Heart left ventricle (tissue), 16 donors: ENCODE measurements at regions not wholly inside any gene's neighbourhood (a gene's known extent, or its start where the extent isn't known, plus 50 kb on each side); places are given as distances from the start of the nearest gene placed in this dataset.

ENCODE experiments used
- ATAC-seq, 4 donors: fragments of 200-7000 bp; cut with Tn5 transposase; one replicate each; pipeline ENCODE4 v1.9.1; 2020 to 2022; ENCODE audit warnings: moderate library complexity in 4 of 4, mild to moderate bottlenecking in 3 of 4, moderate number of reproducible peaks in 1 of 4
- DNase-seq, 5 donors: peaks; one replicate each; pipeline ENCODE4 v3.0.0-alpha.2; 2020
- H3K27ac ChIP-seq, 12 donors: fragments of 200-600 bp; sonication (generic) in 4 of 12; one replicate each; pipeline versions ENCODE4 v1.5.0 to v1.8.0; 2016 to 2022; ENCODE audit warnings: mild to moderate bottlenecking in 2 of 12
- H3K27me3 ChIP-seq, 9 donors: fragments of 200-600 bp; sonication (generic) in 2 of 9; one replicate each; pipeline versions ENCODE4 v1.5.1 to v1.8.0; 2016 to 2022; ENCODE audit warnings: mild to moderate bottlenecking in 3 of 9
- H3K36me3 ChIP-seq, 9 donors: fragments of 200-600 bp; sonication (generic) in 2 of 9; one replicate each; pipeline versions ENCODE4 v1.5.0 to v1.8.0; 2018 to 2022; ENCODE audit warnings: mild to moderate bottlenecking in 2 of 9
- H3K4me1 ChIP-seq, 12 donors: fragments of 200-600 bp; sonication (generic) in 4 of 12; one replicate each; pipeline versions ENCODE4 v1.5.0 to v1.8.0; 2016 to 2022; ENCODE audit warnings: mild to moderate bottlenecking in 3 of 12
- H3K4me3 ChIP-seq, 12 donors: fragments of 200-600 bp; sonication (generic) in 4 of 12; one replicate each; pipeline versions ENCODE4 v1.5.0 to v1.8.0; 2017 to 2022; ENCODE audit warnings: mild to moderate bottlenecking in 9 of 12, moderate library complexity in 4 of 12
- H3K9me3 ChIP-seq, 12 donors: fragments of 200-600 bp; sonication (generic) in 4 of 12; one replicate each; pipeline versions ENCODE4 v1.5.0 to v1.8.0; 2016 to 2022; ENCODE audit warnings: mild to moderate bottlenecking in 1 of 12
- POLR2A ChIP-seq, 2 donors: fragments of 450-650 bp; IDR thresholded peaks; one replicate each; pipeline ENCODE4 v1.6.1; 2017; ENCODE audit warnings: antibody characterized with exemption in 2 of 2, mild to moderate bottlenecking in 2 of 2, moderate library complexity in 2 of 2
- WGBS, 4 donors: extraction: QIAGEN DNeasy Blood & Tissue Kit in 2 of 4; methylation state at CpG; one replicate each; pipeline versions ENCODE4 v1.1.5 to v1.1.7; 2013 to 2018; 5-methylcytosine and 5-hydroxymethylcytosine counted together
- intact Hi-C, 10 donors: fragments of 100-400 bp; cut with DNase I; formaldehyde crosslinking; loops; one replicate each; pipeline versions ENCODE4 v1.11.1 to v1.14.2; 2022
- TF ChIP-seq, protein P1 (sequence below), 12 donors: fragments of 200-600 bp; sonication (generic) in 4 of 12; IDR thresholded peaks; one replicate each; pipeline versions ENCODE4 v1.5.0 to v1.8.0; 2018 to 2022; ENCODE audit warnings: antibody characterized with exemption in 12 of 12, mild to moderate bottlenecking in 5 of 12
- donor health status: ischemic (EF 13 %, LVEDD 7.1; RV severe dilation, severe dysfunction).
- donor health status: healthy with polysubstance abuse.
- donor health status: DM: no; HTN: yes; CAD: no.
- donor health status: DM: no; HTN: no; CAD: no.
- donor health status: ischemic (EF 25% LVEDD 6.9; RV normal size, moderate dysfunction).
- donor health status: ischemic (EF 25% LVEDD 5.7; RV mildly dilated, moderate dysfunction).
- donor health status: healthy.
- donor health status: DM: yes; HTN: yes; CAD: no.
- donor health status: ischemic (EF 35%, LVEDD 5.7; RV mildly dilated, moderate dysfunction).
- donor health status: nonischemic (EF 11% LVEDD 7.7; RV severe dilation, severe dysfunction).
- donor health status: DM: yes; HTN: yes; CAD: no.
- donor health status: PGD.
- donor health status: ischemic (EF 29% LVEDD 5.4; RV normal size, mild dysfunction).
- donor health status: nonischemic (EF 23%, LVEDD 6.1; RV moderate dilation, normal function).

DNA sequence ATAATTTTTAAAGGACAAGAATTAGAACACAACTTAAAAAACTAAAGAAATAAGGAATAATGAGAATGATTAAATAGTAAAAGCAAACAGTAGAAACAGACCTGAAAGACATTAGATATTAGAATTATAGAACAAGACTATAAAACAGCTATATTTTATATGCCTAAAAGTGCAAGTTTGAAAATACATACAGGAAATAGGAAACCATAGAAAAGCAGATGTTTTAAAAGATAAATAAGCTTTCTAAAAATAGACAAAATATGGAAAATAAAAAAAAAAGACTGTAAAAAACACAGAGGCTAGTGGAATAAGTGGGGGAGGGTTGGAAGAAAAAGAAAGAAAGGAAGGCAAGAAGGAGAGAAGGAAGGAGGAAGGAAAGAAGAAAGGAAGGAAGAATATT is 407.3 kb downstream of the IDS start:
- H3K27me3 ChIP-seq, result no peaks in the 10 kb centered on the region
- no peaks in the 10 kb centered on the region for H3K4me1 ChIP-seq
- H3K9me3 ChIP-seq, result no peaks in the 10 kb centered on the region
- TF ChIP-seq, protein P1, sequence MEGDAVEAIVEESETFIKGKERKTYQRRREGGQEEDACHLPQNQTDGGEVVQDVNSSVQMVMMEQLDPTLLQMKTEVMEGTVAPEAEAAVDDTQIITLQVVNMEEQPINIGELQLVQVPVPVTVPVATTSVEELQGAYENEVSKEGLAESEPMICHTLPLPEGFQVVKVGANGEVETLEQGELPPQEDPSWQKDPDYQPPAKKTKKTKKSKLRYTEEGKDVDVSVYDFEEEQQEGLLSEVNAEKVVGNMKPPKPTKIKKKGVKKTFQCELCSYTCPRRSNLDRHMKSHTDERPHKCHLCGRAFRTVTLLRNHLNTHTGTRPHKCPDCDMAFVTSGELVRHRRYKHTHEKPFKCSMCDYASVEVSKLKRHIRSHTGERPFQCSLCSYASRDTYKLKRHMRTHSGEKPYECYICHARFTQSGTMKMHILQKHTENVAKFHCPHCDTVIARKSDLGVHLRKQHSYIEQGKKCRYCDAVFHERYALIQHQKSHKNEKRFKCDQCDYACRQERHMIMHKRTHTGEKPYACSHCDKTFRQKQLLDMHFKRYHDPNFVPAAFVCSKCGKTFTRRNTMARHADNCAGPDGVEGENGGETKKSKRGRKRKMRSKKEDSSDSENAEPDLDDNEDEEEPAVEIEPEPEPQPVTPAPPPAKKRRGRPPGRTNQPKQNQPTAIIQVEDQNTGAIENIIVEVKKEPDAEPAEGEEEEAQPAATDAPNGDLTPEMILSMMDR (IDR thresholded peaks at IDR 0.05), result no peak
- no peak for TF ChIP-seq POLR2A (IDR thresholded peaks at IDR 0.05)
- intact Hi-C loops, result no loop called here
- H3K27ac ChIP-seq, result no peak overlapping the region
- no peak overlapping the region for H3K4me3 ChIP-seq
- DNase-seq (no peak), ATAC-seq (no peak)
- H3K36me3 ChIP-seq, result no peaks in the 10 kb centered on the region

DNA sequence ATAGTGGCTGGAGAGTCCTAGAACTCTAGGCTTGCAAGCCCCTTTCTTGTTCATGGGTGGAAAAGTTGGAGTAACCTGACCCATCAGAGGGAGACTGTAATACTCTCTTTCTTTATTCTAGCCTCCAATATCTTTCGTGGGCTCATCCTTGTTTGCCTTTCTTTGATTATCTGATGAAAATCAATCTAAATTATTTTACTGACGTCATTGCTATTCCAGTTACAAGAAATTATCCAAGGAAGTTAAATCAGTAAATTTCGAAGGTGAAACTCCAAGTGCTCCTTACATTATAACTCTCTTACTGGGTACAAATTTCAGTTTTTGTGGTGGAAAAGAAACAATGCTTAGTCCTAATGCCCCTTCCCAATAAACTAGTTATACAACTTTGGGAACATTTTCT is 412.9 kb downstream of the IDS start:
- TF ChIP-seq, protein P1 (IDR thresholded peaks at IDR 0.05), result no peak
- TF ChIP-seq POLR2A (IDR thresholded peaks at IDR 0.05), result no peak
- DNase-seq (no peak), ATAC-seq (no peak)
- H3K4me3 ChIP-seq, result no peak overlapping the region
- H3K4me1 ChIP-seq, result no peaks in the 10 kb centered on the region
- no peaks in the 10 kb centered on the region for H3K27me3 ChIP-seq
- H3K36me3 ChIP-seq, result no peaks in the 10 kb centered on the region
- WGBS, 4 donors, result 54 to 74% (median 65%) methylated on average over 3 of the region's 3 CpGs
- H3K9me3 ChIP-seq, result peaks cover 0 to 5% (median 0%) of the 10 kb centered on the region in 12 donors
- intact Hi-C loops, result no loop called here
- no peak overlapping the region for H3K27ac ChIP-seq

DNA sequence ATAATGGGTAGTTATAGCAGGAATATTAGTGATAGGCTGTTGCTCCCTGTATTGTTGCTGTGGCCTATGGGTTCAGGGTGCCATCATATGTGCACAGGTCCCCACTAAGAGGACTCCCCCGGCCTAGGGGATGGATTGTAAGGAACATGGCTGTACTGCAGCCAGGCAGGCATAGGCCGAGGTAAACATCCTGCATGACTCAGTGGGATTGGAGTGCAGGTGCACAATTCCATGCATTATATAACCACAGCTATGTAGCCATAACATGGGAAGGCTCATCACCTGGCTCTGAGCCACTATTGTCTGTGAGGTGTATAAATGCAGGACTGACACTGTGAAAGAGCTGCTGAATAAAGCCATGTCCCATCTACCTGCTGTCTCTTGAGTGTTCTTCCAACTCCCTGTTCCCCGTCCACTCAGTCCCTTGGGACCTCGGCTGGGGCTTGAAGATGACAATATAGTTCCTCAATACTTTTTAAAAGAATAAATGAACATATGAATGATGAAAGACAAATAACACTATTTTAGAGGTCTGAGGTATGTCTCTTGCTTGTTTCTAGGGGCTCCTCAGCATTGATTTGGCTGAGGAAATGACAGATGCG is 425.2 kb downstream of the IDS start:
- TF ChIP-seq POLR2A (IDR thresholded peaks at IDR 0.05), result no peak
- TF ChIP-seq, protein P1 (IDR thresholded peaks at IDR 0.05), result no peak
- Histone ChIP-seq H3K27me3 (no peaks in the 10 kb centered on the region), H3K9me3 (no peaks in the 10 kb centered on the region), H3K36me3 (no peaks in the 10 kb centered on the region), H3K4me3 (no peak overlapping the region), H3K4me1 (peaks cover 0 to under 1% (median 0%) of the 10 kb centered on the region in 12 donors), H3K27ac (no peak overlapping the region)
- no peak for DNase-seq
- intact Hi-C loops, result no loop called here
- 62 to 78% (median 71%) methylated on average over 5 of the region's 5 CpGs for WGBS, 4 donors
- no peak for ATAC-seq

DNA sequence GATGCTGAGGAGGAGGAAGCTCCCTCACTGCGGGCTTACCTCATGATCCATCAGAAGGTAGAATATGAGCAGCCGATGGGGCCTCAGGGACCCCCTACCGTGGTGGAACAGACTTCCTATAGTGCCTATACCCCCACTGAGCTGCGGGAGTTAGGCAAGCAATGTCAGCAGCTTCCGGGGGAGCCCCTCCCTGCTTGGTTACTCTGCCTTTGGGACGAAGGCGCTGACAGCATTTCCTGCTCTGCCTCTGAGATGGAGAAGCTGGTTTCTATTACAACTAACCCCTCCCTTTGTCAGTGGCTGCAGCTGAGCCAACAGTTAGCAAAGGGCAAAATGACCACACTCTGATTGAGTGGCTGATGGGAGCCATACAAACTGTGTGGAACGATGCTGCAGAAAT is 430.7 kb downstream of the IDS start:
- H3K4me1 ChIP-seq, result peaks cover 0 to 3% (median 0%) of the 10 kb centered on the region in 12 donors
- WGBS, 4 donors, result 10 to 38% (median 19%) methylated on average over 7 to 8 of the region's 8 CpGs
- H3K27me3 ChIP-seq, result no peaks in the 10 kb centered on the region
- no peak overlapping the region for H3K27ac ChIP-seq
- DNase-seq (peak; percentile 48 to 67 (median 54)), ATAC-seq (peak in 3 of 4 donors; percentile 72 to 90 (median 87))
- H3K9me3 ChIP-seq, result no peaks in the 10 kb centered on the region
- H3K36me3 ChIP-seq, result no peaks in the 10 kb centered on the region
- no peak overlapping the region for H3K4me3 ChIP-seq
- TF ChIP-seq POLR2A (IDR thresholded peaks at IDR 0.05), result no peak
- TF ChIP-seq, protein P1 (IDR thresholded peaks at IDR 0.05), result no peak
- intact Hi-C loops, result no loop called here
